ENCODE measurements at regions not wholly inside any gene's neighbourhood (a gene's known extent, or its start where the extent isn't known, plus 50 kb on each side); places are given as distances from the start of the nearest gene placed in this dataset.

Small RNAs in the stretch of these regions (small RNA-seq; reads per million reads assigned to genes)
- gene AL133173.2 = 0 reads per million in 4 donors
